Astrocyte (in vitro differentiated cells and primary cell): ENCODE measurements at regions not wholly inside any gene's neighbourhood (a gene's known extent, or its start where the extent isn't known, plus 50 kb on each side); places are given as distances from the start of the nearest gene placed in this dataset.

ENCODE experiments used
- DNase-seq: peaks from one replicate; pipeline ENCODE4 v3.0.0-alpha.2; 2010; ENCODE audit warnings: low read depth
- FAIRE-seq: peaks from 2 replicates; lab custom pipeline; 2011; peaks lifted over from hg19 to GRCh38; lab: Jason Lieb, UNC
- H2AFZ ChIP-seq: 2 replicates; pipeline ENCODE4 v1.6.0; 2012; ENCODE audit warnings: low read depth, low read length, inconsistent platforms
- H3K27ac ChIP-seq: 2 replicates; pipeline ENCODE4 v1.5.1; 2011; ENCODE audit warnings: low read depth, low read length, inconsistent platforms
- H3K27me3 ChIP-seq: 2 replicates; pipeline ENCODE4 v1.6.0; 2011; ENCODE audit warnings: low read length, inconsistent platforms; ENCODE audit not compliant: insufficient read depth
- H3K36me3 ChIP-seq: 2 replicates; pipeline ENCODE4 v1.5.1; 2011; ENCODE audit warnings: low read length, inconsistent platforms; ENCODE audit not compliant: insufficient read depth
- H3K4me1 ChIP-seq: 2 replicates; pipeline ENCODE4 v1.5.1; 2011; ENCODE audit warnings: low read length, inconsistent platforms; ENCODE audit not compliant: insufficient read depth
- H3K4me2 ChIP-seq: 2 replicates; pipeline ENCODE4 v1.6.0; 2012; ENCODE audit warnings: low read length, inconsistent platforms
- H3K4me3 ChIP-seq: 2 replicates; pipeline ENCODE4 v1.5.1; 2011; ENCODE audit warnings: low read depth, mild to moderate bottlenecking, low read length, inconsistent platforms; ENCODE audit not compliant: insufficient read depth
- H3K79me2 ChIP-seq: 2 replicates; pipeline ENCODE4 v1.6.0; 2012; ENCODE audit warnings: mild to moderate bottlenecking, low read length, inconsistent platforms; ENCODE audit not compliant: insufficient read depth
- H3K9ac ChIP-seq: 2 replicates; pipeline ENCODE4 v1.6.0; 2012; ENCODE audit warnings: mild to moderate bottlenecking, low read length, inconsistent platforms
- H3K9me3 ChIP-seq: 2 replicates; pipeline ENCODE4 v1.5.1; 2012; ENCODE audit warnings: low read depth, mild to moderate bottlenecking, low read length, inconsistent platforms; ENCODE audit not compliant: insufficient read depth
- H4K20me1 ChIP-seq: 2 replicates; pipeline ENCODE4 v1.6.0; 2012; ENCODE audit warnings: low read length, inconsistent platforms; ENCODE audit not compliant: insufficient read depth
- H3K27ac Mint-ChIP-seq: one replicate; pipeline ENCODE4 v1.8.0; 2021; ENCODE audit warnings: mild to moderate bottlenecking, mixed read lengths; ENCODE audit not compliant: unreplicated experiment
- H3K27me3 Mint-ChIP-seq: one replicate; pipeline ENCODE4 v1.8.0; 2021; ENCODE audit warnings: low read depth, mixed read lengths; ENCODE audit not compliant: unreplicated experiment
- H3K36me3 Mint-ChIP-seq: one replicate; pipeline ENCODE4 v1.8.0; 2021; ENCODE audit warnings: low read depth, mixed read lengths; ENCODE audit not compliant: unreplicated experiment
- H3K4me1 Mint-ChIP-seq: one replicate; pipeline ENCODE4 v1.8.0; 2021; ENCODE audit warnings: low read depth, mixed read lengths; ENCODE audit not compliant: unreplicated experiment
- H3K4me3 Mint-ChIP-seq: one replicate; pipeline ENCODE4 v1.8.0; 2021; ENCODE audit warnings: mild to moderate bottlenecking, moderate library complexity, mixed read lengths; ENCODE audit not compliant: unreplicated experiment
- H3K9me3 Mint-ChIP-seq: one replicate; pipeline ENCODE4 v1.8.0; 2021; ENCODE audit warnings: mild to moderate bottlenecking, mixed read lengths; ENCODE audit not compliant: unreplicated experiment
- EZH2 ChIP-seq: IDR thresholded peaks from 2 replicates; pipeline ENCODE4 v1.6.1; 2012; ENCODE audit warnings: mild to moderate bottlenecking, low read length, inconsistent platforms; ENCODE audit not compliant: insufficient read depth
- TF ChIP-seq, protein P1 (sequence below): IDR thresholded peaks from 2 replicates; pipeline ENCODE4 v1.5.1; 2011; ENCODE audit warnings: low read depth, mild to moderate bottlenecking, inconsistent platforms, low read length, moderate library complexity; ENCODE audit not compliant: insufficient read depth

DNA sequence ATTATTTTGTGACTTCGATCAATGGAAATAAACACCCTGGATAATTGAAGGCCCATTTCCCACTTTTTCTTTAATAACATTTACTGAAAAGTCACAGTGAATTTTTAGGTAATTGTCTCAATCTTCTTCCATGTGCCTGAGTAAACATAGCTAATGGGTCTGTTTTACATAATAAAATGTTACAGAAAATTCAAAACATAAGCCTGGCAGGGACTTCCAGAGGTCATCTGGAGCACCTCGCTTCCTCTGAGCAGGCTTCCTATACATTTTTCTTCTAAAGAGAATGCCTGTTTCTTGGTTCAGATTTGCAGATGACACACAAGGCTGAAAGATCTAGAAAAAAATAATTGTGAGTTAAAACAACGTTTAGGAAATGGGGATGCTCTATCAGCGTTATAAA lies 183.8 kb upstream of the PDE3A start:
- no peaks in the 10 kb centered on the region for H3K9me3 Mint-ChIP-seq
- Histone ChIP-seq H3K27ac (no peak overlapping the region), H3K4me2 (no peak overlapping the region), H3K9me3 (no peaks in the 10 kb centered on the region), H3K79me2 (no peaks in the 10 kb centered on the region), H3K4me3 (no peak overlapping the region), H3K36me3 (no peaks in the 10 kb centered on the region), H3K27me3 (no peaks in the 10 kb centered on the region), H2AFZ (no peak overlapping the region), H3K9ac (no peak overlapping the region), H3K4me1 (no peaks in the 10 kb centered on the region), H4K20me1 (no peaks in the 10 kb centered on the region)
- H3K27me3 Mint-ChIP-seq: no peaks in the 10 kb centered on the region
- H3K4me1 Mint-ChIP-seq: peaks cover 15% of the 10 kb centered on the region
- peaks cover 2% of the 10 kb centered on the region for H3K36me3 Mint-ChIP-seq
- DNase-seq (no peak), FAIRE-seq (no peak)
- H3K4me3 Mint-ChIP-seq: no peak overlapping the region
- TF ChIP-seq, protein P1, sequence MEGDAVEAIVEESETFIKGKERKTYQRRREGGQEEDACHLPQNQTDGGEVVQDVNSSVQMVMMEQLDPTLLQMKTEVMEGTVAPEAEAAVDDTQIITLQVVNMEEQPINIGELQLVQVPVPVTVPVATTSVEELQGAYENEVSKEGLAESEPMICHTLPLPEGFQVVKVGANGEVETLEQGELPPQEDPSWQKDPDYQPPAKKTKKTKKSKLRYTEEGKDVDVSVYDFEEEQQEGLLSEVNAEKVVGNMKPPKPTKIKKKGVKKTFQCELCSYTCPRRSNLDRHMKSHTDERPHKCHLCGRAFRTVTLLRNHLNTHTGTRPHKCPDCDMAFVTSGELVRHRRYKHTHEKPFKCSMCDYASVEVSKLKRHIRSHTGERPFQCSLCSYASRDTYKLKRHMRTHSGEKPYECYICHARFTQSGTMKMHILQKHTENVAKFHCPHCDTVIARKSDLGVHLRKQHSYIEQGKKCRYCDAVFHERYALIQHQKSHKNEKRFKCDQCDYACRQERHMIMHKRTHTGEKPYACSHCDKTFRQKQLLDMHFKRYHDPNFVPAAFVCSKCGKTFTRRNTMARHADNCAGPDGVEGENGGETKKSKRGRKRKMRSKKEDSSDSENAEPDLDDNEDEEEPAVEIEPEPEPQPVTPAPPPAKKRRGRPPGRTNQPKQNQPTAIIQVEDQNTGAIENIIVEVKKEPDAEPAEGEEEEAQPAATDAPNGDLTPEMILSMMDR: no peak
- TF ChIP-seq EZH2: no peak
- peak overlapping the region; percentile 6 for H3K27ac Mint-ChIP-seq

DNA sequence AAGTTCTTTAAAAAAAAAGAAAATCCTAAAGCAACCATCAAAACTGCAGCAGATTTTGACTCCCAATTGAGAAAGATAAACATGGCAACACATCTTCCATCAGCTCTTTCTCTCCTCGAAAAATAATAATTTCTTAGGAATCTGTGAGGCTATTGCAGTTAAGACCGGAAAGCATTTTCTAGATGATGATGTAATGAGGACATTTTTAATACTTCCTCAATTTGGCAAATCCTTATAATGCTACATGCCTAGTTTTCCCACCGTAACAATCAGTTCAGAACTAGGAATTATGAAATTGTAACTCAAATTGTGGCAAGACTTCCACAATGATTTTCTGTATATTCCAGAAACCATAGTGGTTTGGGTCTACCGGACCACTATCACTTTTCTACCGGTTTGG lies 180.9 kb upstream of the PDE3A start:
- peaks cover 2% of the 10 kb centered on the region for H3K36me3 Mint-ChIP-seq
- no peak for FAIRE-seq

More for the DNA sequence above, 180.9 kb upstream of the PDE3A start:
- no peaks in the 10 kb centered on the region for H3K9me3 Mint-ChIP-seq
- peaks cover 15% of the 10 kb centered on the region for H3K4me1 Mint-ChIP-seq
- no peak for DNase-seq
- Histone ChIP-seq H3K9me3 (no peaks in the 10 kb centered on the region), H3K4me3 (no peak overlapping the region), H4K20me1 (no peaks in the 10 kb centered on the region), H3K79me2 (no peaks in the 10 kb centered on the region), H3K36me3 (no peaks in the 10 kb centered on the region), H3K9ac (no peak overlapping the region), H3K4me1 (no peaks in the 10 kb centered on the region), H3K27ac (no peak overlapping the region), H2AFZ (no peak overlapping the region), H3K27me3 (no peaks in the 10 kb centered on the region), H3K4me2 (no peak overlapping the region)
- no peak overlapping the region for H3K27ac Mint-ChIP-seq
- no peaks in the 10 kb centered on the region for H3K27me3 Mint-ChIP-seq
- no peak overlapping the region for H3K4me3 Mint-ChIP-seq
- TF ChIP-seq EZH2: no peak
- TF ChIP-seq, protein P1: no peak
